ENCODE measurements at regions not wholly inside any gene's neighbourhood (a gene's known extent, or its start where the extent isn't known, plus 50 kb on each side); places are given as distances from the start of the nearest gene placed in this dataset.

- H3K4me1 ChIP-seq (ENCODE audit: control insufficient read depth, insufficient read depth, low read length): peaks cover 19% of the 10 kb centered on the region
- DNase-seq (no peak), ATAC-seq (no peak)
- H3K9me3 ChIP-seq (ENCODE audit: control insufficient read depth, low read length): no peaks in the 10 kb centered on the region
- intact Hi-C loops (cut with DNase I): loop anchor here in 2 of 4 donors (5.0 to 10.0 kb wide), 3 partner anchors 37 to 315 kb away; partner anchors contain the start of gene CDC42EP3 (in 1 of the 2)
- 89% methylated on average over 1 of the region's 1 CpG for WGBS
- no peaks in the 10 kb centered on the region for H3K27me3 ChIP-seq (ENCODE audit: control insufficient read depth, insufficient read depth)
- no peak overlapping the region for H3K27ac ChIP-seq (ENCODE audit: low read length)
- no peak overlapping the region for H3K4me3 ChIP-seq (ENCODE audit: low read length)
Measured at GRCh38 chr2:37869771-37870170, 55.3 kb upstream of the RMDN2 start.

- no peak overlapping the region for H3K4me3 ChIP-seq (ENCODE audit: low read length)
- intact Hi-C loops (cut with DNase I): loop anchor here in 2 of 4 donors (5.0 to 10.0 kb wide), 3 partner anchors 39 to 316 kb away; partner anchors contain the start of gene CDC42EP3 (in 1 of the 2)
- no peak for ATAC-seq
- WGBS: 37% methylated on average over 4 of the region's 4 CpGs
- no peaks in the 10 kb centered on the region for H3K9me3 ChIP-seq (ENCODE audit: control insufficient read depth, low read length)
- H3K27me3 ChIP-seq (ENCODE audit: control insufficient read depth, insufficient read depth): no peaks in the 10 kb centered on the region
- H3K4me1 ChIP-seq (ENCODE audit: control insufficient read depth, insufficient read depth, low read length): peaks cover 20% of the 10 kb centered on the region
- DNase-seq: no peak
- H3K27ac ChIP-seq (ENCODE audit: low read length): no peak overlapping the region
Measured at GRCh38 chr2:37870829-37871228, 54.3 kb upstream of the RMDN2 start.

GRCh38 chr2:37871456-37872191 is 53.5 kb upstream of the RMDN2 start:
- H3K27me3 ChIP-seq (ENCODE audit: control insufficient read depth, insufficient read depth): no peaks in the 10 kb centered on the region
- H3K4me1 ChIP-seq (ENCODE audit: control insufficient read depth, insufficient read depth, low read length): peaks cover 24% of the 10 kb centered on the region
- no peak overlapping the region for H3K4me3 ChIP-seq (ENCODE audit: low read length)
- ATAC-seq (no peak), DNase-seq (no peak)
- no peak overlapping the region for H3K27ac ChIP-seq (ENCODE audit: low read length)
- H3K9me3 ChIP-seq (ENCODE audit: control insufficient read depth, low read length): no peaks in the 10 kb centered on the region
- intact Hi-C loops (cut with DNase I): loop anchor here in 2 of 4 donors (5.0 to 10.0 kb wide), 3 partner anchors 39 to 317 kb away; partner anchors contain the start of gene CDC42EP3 (in 1 of the 2)
- WGBS: 64% methylated on average over 7 of the region's 7 CpGs

- 90% methylated on average over 5 of the region's 5 CpGs for WGBS
- H3K9me3 ChIP-seq (ENCODE audit: control insufficient read depth, low read length): no peaks in the 10 kb centered on the region
- intact Hi-C loops (cut with DNase I): loop anchor here in 2 of 4 donors (5.0 to 10.0 kb wide), 3 partner anchors 40 to 317 kb away; partner anchors contain the start of gene CDC42EP3 (in 1 of the 2)
- no peak overlapping the region for H3K4me3 ChIP-seq (ENCODE audit: low read length)
- H3K27ac ChIP-seq (ENCODE audit: low read length): no peak overlapping the region
- ATAC-seq: no peak
- H3K27me3 ChIP-seq (ENCODE audit: control insufficient read depth, insufficient read depth): no peaks in the 10 kb centered on the region
- peaks cover 24% of the 10 kb centered on the region for H3K4me1 ChIP-seq (ENCODE audit: control insufficient read depth, insufficient read depth, low read length)
- no peak for DNase-seq
Measured at GRCh38 chr2:37872192-37872750, 52.8 kb upstream of the RMDN2 start.

GRCh38 chr2:37873229-37873628 is 51.9 kb upstream of the RMDN2 start:
- Histone ChIP-seq H3K4me3 (ENCODE audit: low read length) (no peak overlapping the region), H3K9me3 (ENCODE audit: control insufficient read depth, low read length) (no peaks in the 10 kb centered on the region), H3K27me3 (ENCODE audit: control insufficient read depth, insufficient read depth) (no peaks in the 10 kb centered on the region), H3K27ac (ENCODE audit: low read length) (peak overlapping the region; percentile 55), H3K4me1 (ENCODE audit: control insufficient read depth, insufficient read depth, low read length) (peaks cover 24% of the 10 kb centered on the region)
- DNase-seq: peak in 1 of 3 donors; percentile 61
- WGBS: 41% methylated on average over 3 of the region's 3 CpGs
- ATAC-seq: peak in 1 of 2 donors; percentile 17
- intact Hi-C loops (cut with DNase I): loop anchor here in 2 of 4 donors (5.0 to 10.0 kb wide), 3 partner anchors 41 to 318 kb away; partner anchors contain the start of gene CDC42EP3 (in 1 of the 2)

- Histone ChIP-seq H3K9me3 (ENCODE audit: control insufficient read depth, low read length) (no peaks in the 10 kb centered on the region), H3K4me3 (ENCODE audit: low read length) (no peak overlapping the region), H3K27ac (ENCODE audit: low read length) (no peak overlapping the region), H3K27me3 (ENCODE audit: control insufficient read depth, insufficient read depth) (no peaks in the 10 kb centered on the region), H3K4me1 (ENCODE audit: control insufficient read depth, insufficient read depth, low read length) (peaks cover 24% of the 10 kb centered on the region)
- no peak for DNase-seq
- intact Hi-C loops (cut with DNase I): loop anchor here in 2 of 4 donors (5.0 to 10.0 kb wide), 3 partner anchors 42 to 319 kb away; partner anchors contain the start of gene CDC42EP3 (in 1 of the 2)
- 79% methylated on average over 7 of the region's 7 CpGs for WGBS
- ATAC-seq: no peak
Measured at GRCh38 chr2:37873749-37874330, 51.2 kb upstream of the RMDN2 start.

- Histone ChIP-seq H3K27me3 (ENCODE audit: control insufficient read depth, insufficient read depth) (no peaks in the 10 kb centered on the region), H3K9me3 (ENCODE audit: control insufficient read depth, low read length) (no peaks in the 10 kb centered on the region), H3K4me3 (ENCODE audit: low read length) (no peak overlapping the region), H3K4me1 (ENCODE audit: control insufficient read depth, insufficient read depth, low read length) (peaks cover 23% of the 10 kb centered on the region), H3K27ac (ENCODE audit: low read length) (no peak overlapping the region)
- 90% methylated on average over 7 of the region's 7 CpGs for WGBS
- DNase-seq (no peak), ATAC-seq (no peak)
- intact Hi-C loops (cut with DNase I): loop anchor here in 2 of 4 donors (5.0 to 10.0 kb wide), 3 partner anchors 42 to 320 kb away; partner anchors contain the start of gene CDC42EP3 (in 1 of the 2)
Measured at GRCh38 chr2:37874470-37874869, 50.6 kb upstream of the RMDN2 start.
